Liver (tissue), 3 donors: ENCODE measurements at regions not wholly inside any gene's neighbourhood (a gene's known extent, or its start where the extent isn't known, plus 50 kb on each side); places are given as distances from the start of the nearest gene placed in this dataset.

Source experiments
- CTCF ChIP-seq: fragments of 150-350 bp; IDR thresholded peaks from 2 replicates; pipeline ENCODE4 v1.5.1; 2017; ENCODE audit warnings: improper control_type of control experiment, low read depth, low read length; ENCODE audit not compliant: missing input control
- EGR1 ChIP-seq, 2 donors: IDR thresholded peaks; 2 replicates each; pipeline ENCODE4 v1.6.1; 2016 to 2018; ENCODE audit warnings: antibody characterized with exemption in 2 of 2, low read depth in 2 of 2
- GABPA ChIP-seq, 2 donors: IDR thresholded peaks in 1 of 2; conservative IDR thresholded peaks in 1 of 2; 2 replicates each; pipeline ENCODE4 v1.6.1; 2016; ENCODE audit warnings: antibody characterized with exemption in 2 of 2, mild to moderate bottlenecking in 1 of 2, moderate library complexity in 1 of 2
- JUND ChIP-seq, 2 donors: IDR thresholded peaks; 2 replicates each; pipeline ENCODE4 v1.6.1; 2016; ENCODE audit warnings: antibody characterized with exemption in 2 of 2
- MAX ChIP-seq: IDR thresholded peaks from 2 replicates; pipeline ENCODE4 v1.6.1; 2016; ENCODE audit warnings: antibody characterized with exemption
- RAD21 ChIP-seq, 2 donors: IDR thresholded peaks; 2 replicates each; pipeline ENCODE4 v1.6.1; 2016; ENCODE audit warnings: antibody characterized with exemption in 2 of 2, mild to moderate bottlenecking in 2 of 2
- REST ChIP-seq: IDR thresholded peaks from 2 replicates; pipeline ENCODE4 v1.6.1; 2016; ENCODE audit warnings: antibody characterized with exemption, mild to moderate bottlenecking
- RXRA ChIP-seq, 2 donors: IDR thresholded peaks; 2 replicates each; pipeline ENCODE4 v1.6.1; 2017 to 2018; ENCODE audit warnings: antibody characterized with exemption in 2 of 2, mild to moderate bottlenecking in 1 of 2
- SP1 ChIP-seq: IDR thresholded peaks from 2 replicates; pipeline ENCODE4 v1.6.1; 2018; ENCODE audit warnings: antibody characterized with exemption, mild to moderate bottlenecking
- TAF1 ChIP-seq: conservative IDR thresholded peaks from 2 replicates; pipeline ENCODE4 v1.6.1; 2016; ENCODE audit warnings: antibody characterized with exemption, mild to moderate bottlenecking
- YY1 ChIP-seq: IDR thresholded peaks from 2 replicates; pipeline ENCODE4 v1.6.1; 2016; ENCODE audit warnings: antibody characterized with exemption, mild to moderate bottlenecking
- ZBTB33 ChIP-seq: IDR thresholded peaks from 2 replicates; pipeline ENCODE4 v1.6.1; 2016; ENCODE audit warnings: antibody characterized with exemption
- donor health status: healthy.
- donor health status: healthy.

- TF ChIP-seq CTCF (no peak), RXRA (IDR thresholded peaks at IDR 0.05) (no peak), RAD21 (IDR thresholded peaks at IDR 0.05) (no peak), GABPA (IDR thresholded peaks at IDR 0.05 in 1 of 2, conservative IDR thresholded peaks at IDR 0.05 in 1 of 2) (no peak), REST (no peak), MAX (no peak), YY1 (no peak), JUND (IDR thresholded peaks at IDR 0.05) (no peak), TAF1 (no peak), SP1 (no peak), EGR1 (IDR thresholded peaks at IDR 0.05; ENCODE audit: low read depth in 2 of 2) (no peak), ZBTB33 (no peak)
Measured at GRCh38 chr16:62977876-62978275, 941.6 kb upstream of the CDH8 start.
